ENCODE measurements at regions not wholly inside any gene's neighbourhood (a gene's known extent, or its start where the extent isn't known, plus 50 kb on each side); places are given as distances from the start of the nearest gene placed in this dataset.

GRCh38 chr18:54100920-54101470, 123.5 kb downstream of the MBD2 start:
- H3K4me1 ChIP-seq = no peaks in the 10 kb centered on the region
- no peak for DNase-seq (ENCODE audit: extremely low spot score in 2 of 2)
- TF ChIP-seq POLR2A (IDR thresholded peaks at IDR 0.05) = no peak
- TF ChIP-seq CTCF (IDR thresholded peaks at IDR 0.05) = no peak
- TF ChIP-seq POLR2AphosphoS5 (IDR thresholded peaks at IDR 0.05; ENCODE audit: insufficient read depth in 1 of 2, low read depth in 1 of 2) = no peak
- no peaks in the 10 kb centered on the region for H3K9me3 ChIP-seq
- H3K4me3 ChIP-seq = no peak overlapping the region
- H3K27ac ChIP-seq = no peak overlapping the region
- intact Hi-C loops (cut with DNase I) = no loop called here
- H3K27me3 ChIP-seq = no peaks in the 10 kb centered on the region
- H3K36me3 ChIP-seq = no peaks in the 10 kb centered on the region

DNA sequence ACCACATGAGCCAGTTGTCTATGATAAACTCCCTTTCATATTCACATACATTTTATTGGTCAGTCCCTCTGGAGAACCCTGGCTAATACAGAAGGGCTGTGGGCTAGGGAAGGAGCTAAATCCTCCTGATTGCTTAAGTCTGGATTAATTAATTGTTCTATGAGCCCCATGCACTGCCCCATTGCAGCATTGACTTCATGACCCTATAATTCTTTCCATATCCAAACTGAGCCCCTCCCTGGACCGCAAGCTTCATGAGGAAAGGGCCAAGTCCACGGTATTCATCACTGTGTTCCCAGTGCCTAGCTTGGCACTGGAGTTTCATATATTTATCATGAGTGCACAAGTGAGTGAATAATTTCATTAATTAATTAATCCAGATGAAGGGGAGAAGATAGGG, 124.0 kb downstream of the MBD2 start:
- Histone ChIP-seq H3K36me3 (no peaks in the 10 kb centered on the region), H3K9me3 (no peaks in the 10 kb centered on the region), H3K27me3 (no peaks in the 10 kb centered on the region), H3K27ac (no peak overlapping the region), H3K4me1 (no peaks in the 10 kb centered on the region), H3K4me3 (no peak overlapping the region)
- DNase-seq (ENCODE audit: extremely low spot score in 2 of 2) = no peak
- no peak for TF ChIP-seq POLR2AphosphoS5 (IDR thresholded peaks at IDR 0.05; ENCODE audit: insufficient read depth in 1 of 2, low read depth in 1 of 2)
- no peak for TF ChIP-seq POLR2A (IDR thresholded peaks at IDR 0.05)
- no peak for TF ChIP-seq CTCF (IDR thresholded peaks at IDR 0.05)
- intact Hi-C loops (cut with DNase I) = no loop called here

- no peaks in the 10 kb centered on the region for H3K36me3 ChIP-seq
- no peaks in the 10 kb centered on the region for H3K4me1 ChIP-seq
- TF ChIP-seq POLR2A (IDR thresholded peaks at IDR 0.05) (no peak), POLR2AphosphoS5 (IDR thresholded peaks at IDR 0.05; ENCODE audit: insufficient read depth in 1 of 2, low read depth in 1 of 2) (no peak), CTCF (IDR thresholded peaks at IDR 0.05) (no peak)
- DNase-seq (ENCODE audit: extremely low spot score in 2 of 2) = no peak
- H3K4me3 ChIP-seq = no peak overlapping the region
- H3K27ac ChIP-seq = no peak overlapping the region
- H3K27me3 ChIP-seq = no peaks in the 10 kb centered on the region
- intact Hi-C loops (cut with DNase I) = no loop called here
- no peaks in the 10 kb centered on the region for H3K9me3 ChIP-seq
Observed at GRCh38 chr18:54094474-54094873, 130.0 kb downstream of the MBD2 start.

DNA sequence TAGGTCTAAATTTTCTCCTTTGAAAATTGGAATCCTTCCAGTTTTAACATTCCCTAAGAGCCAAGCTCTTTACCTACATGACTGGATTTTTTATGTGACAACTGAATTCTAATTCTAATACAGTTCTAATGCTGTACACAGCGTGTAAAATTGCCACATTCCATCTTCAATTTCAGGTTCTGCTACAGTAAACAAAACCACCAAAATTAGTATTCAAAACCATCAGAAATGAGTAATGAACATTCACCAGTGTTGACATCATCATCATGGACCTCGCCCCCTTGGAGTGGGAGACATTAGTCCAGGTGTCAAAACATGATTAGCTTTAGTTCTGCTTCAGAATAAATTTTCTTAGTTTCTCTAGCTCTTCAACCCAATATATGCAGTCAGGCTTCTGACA, 133.6 kb downstream of the MBD2 start:
- H3K4me1 ChIP-seq = no peaks in the 10 kb centered on the region
- no peak for DNase-seq (ENCODE audit: extremely low spot score in 2 of 2)
- H3K27ac ChIP-seq = no peak overlapping the region
- H3K9me3 ChIP-seq = no peaks in the 10 kb centered on the region
- no peaks in the 10 kb centered on the region for H3K36me3 ChIP-seq
- H3K27me3 ChIP-seq = no peaks in the 10 kb centered on the region
- intact Hi-C loops (cut with DNase I) = no loop called here
- H3K4me3 ChIP-seq = no peak overlapping the region
- TF ChIP-seq POLR2A (IDR thresholded peaks at IDR 0.05) (no peak), POLR2AphosphoS5 (IDR thresholded peaks at IDR 0.05; ENCODE audit: insufficient read depth in 1 of 2, low read depth in 1 of 2) (no peak), CTCF (IDR thresholded peaks at IDR 0.05) (no peak)

DNA sequence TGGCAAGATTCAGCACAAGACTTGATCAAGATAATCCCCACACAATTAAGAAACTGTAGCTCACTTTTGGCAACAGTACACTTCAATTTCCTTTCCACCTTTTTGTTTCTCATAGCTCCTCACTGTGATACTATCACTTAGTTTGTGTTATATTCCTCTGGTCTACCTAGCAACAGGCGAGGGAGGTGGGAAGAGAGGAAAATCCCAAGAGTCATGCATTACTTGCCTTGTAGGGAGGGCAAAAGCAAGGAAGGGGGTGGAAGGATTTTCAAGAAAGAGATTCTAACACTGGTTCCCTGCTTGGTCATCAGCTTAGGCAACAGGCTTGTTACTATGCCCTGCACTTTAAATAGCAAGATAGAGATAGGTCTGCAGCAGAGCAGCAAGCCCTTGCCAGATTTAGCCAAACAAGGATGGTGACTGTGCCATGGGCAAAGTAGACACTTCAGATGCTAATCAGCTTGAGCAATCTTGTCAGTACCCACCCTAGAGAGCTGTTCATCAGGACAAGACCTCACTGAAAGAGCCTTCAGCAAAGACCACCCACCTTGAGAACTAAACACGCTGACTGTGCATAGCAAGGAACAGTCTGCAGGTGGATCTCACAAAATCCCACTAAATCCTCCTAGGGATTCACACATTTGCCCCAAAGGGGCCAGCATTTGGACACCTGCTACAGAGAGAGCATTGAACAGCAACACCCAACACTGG, 134.6 kb downstream of the MBD2 start:
- no peaks in the 10 kb centered on the region for H3K4me1 ChIP-seq
- DNase-seq (ENCODE audit: extremely low spot score in 2 of 2) = no peak
- H3K4me3 ChIP-seq = no peak overlapping the region
- no peaks in the 10 kb centered on the region for H3K9me3 ChIP-seq
- no peaks in the 10 kb centered on the region for H3K27me3 ChIP-seq
- H3K27ac ChIP-seq = no peak overlapping the region
- intact Hi-C loops (cut with DNase I) = no loop called here
- TF ChIP-seq POLR2AphosphoS5 (IDR thresholded peaks at IDR 0.05; ENCODE audit: insufficient read depth in 1 of 2, low read depth in 1 of 2) (no peak), CTCF (IDR thresholded peaks at IDR 0.05) (no peak), POLR2A (IDR thresholded peaks at IDR 0.05) (no peak)
- no peaks in the 10 kb centered on the region for H3K36me3 ChIP-seq
